NOMO-1 (cell line): ENCODE measurements at regions not wholly inside any gene's neighbourhood (a gene's known extent, or its start where the extent isn't known, plus 50 kb on each side); places are given as distances from the start of the nearest gene placed in this dataset.

Experiments
- DNase-seq, 2 experiments: peaks; one replicate each; lab custom pipeline; 2025; ENCODE audit not compliant: unreplicated experiment in 2 of 2; lab: John Stamatoyannopoulos, UW

DNA sequence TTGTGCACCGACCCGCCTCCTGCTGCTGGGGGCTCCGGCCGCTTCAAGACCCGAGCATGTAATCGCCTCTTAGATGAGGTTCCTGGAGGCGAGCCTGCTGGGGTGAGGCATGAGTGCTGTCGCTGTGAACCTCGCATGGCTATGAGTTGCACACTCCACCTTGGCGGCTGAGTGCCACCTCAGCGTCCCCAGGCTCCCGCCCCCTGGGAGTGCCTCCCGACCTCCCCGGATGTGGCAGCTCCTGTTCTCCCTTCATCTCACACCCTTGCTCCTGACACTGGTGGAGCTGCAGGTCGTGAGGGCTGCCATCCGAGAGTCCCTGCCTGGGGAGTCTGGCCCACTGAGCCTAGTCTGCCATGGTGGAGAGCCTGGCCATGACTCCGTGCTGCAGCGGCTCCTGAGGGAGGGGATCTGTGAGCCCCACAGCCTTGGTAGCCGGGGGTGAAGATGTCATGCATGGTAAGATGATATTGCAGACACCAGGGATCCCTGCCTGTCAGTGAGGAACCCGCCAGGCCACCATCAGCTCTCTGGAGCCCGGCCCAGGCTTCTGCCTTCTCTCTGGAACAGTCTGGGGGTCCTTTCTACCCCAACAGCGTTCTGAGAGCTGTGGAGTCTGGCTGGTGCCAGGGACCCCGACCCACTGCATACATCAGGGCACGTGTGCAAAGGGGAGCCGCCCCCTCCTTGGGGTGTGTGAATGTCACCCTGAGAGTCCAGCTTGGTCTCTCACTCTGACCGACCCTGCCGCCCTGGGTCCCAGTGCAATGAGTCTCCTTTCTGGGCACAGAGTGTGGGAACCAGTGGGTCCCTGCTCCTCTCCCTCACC, 61.6 kb upstream of the HS6ST1 start:
- no peak for DNase-seq

DNA sequence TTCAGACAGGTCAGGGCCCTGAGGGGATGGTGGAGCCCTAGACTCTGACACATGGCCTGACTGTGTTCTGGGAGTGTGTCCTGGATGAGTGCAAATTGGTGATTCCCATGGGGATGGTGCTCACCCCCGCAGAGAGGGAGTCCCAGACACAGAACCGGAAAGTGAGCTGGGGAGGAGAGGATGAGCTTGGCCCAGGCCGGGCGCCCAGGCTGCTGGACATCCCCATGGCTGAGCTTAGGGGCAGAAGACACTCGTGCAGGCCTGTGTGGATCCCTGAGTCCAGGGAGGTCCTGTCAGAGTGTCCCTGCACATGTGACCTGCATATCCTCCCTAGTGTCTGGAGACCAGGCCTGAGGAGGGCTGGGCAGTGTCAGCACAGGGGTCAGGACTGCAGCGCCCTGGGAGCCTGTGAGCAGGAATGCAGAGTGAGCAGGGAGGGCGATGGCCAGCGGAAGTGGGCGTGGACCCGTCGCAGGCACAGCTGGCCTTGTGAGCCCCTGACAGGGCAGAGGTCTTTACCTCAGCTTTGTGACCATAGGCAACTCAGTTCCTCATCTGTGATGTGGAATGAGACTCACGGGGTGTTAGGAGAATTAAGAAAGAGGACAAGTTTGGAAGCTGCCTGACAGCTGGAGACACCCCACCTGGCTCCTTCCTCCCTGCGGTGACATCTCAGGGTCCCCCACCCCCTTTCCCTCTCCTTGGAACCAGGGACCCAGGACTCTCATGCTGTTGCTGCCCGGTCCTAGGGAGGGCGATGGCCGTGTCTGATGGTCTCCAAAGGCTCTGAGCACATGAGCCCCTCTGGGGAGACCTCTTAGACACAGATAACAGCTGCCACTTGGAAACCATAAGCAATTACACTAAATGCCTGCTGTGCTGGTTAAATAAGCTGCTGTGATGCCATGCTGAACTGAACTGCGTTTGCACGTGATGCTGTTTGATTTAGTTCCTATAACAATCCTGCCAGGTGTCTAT, 62.6 kb upstream of the HS6ST1 start:
- DNase-seq, result no peak

DNA sequence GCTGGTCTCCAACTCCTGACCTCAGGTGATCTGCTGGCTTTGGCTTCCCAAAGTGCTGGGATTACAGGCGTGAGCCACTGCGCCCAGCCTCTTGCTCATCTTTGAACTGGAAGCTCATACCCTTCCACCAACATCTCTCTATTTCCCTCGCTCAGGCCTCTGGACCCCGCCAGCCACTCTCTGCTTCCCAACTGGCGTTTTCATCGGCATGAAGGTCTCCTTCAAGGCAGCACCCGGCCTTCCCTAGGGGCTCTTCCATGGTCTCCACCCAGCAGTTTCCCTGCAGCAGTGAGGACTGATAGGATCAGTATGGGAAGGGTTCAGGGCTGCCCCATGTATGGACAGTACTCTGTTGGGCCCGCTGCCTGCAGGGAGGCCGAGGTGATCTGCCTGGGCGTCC, 65.8 kb upstream of the HS6ST1 start:
- DNase-seq, result no peak

GRCh38 chr2:128384956-128385355, 66.3 kb upstream of the HS6ST1 start:
- DNase-seq, result no peak

GRCh38 chr2:128385365-128385764, 66.7 kb upstream of the HS6ST1 start:
- no peak for DNase-seq

GRCh38 chr2:128386066-128386465, 67.4 kb upstream of the HS6ST1 start:
- no peak for DNase-seq

GRCh38 chr2:128388499-128388941, 69.9 kb upstream of the HS6ST1 start:
- no peak for DNase-seq

DNA sequence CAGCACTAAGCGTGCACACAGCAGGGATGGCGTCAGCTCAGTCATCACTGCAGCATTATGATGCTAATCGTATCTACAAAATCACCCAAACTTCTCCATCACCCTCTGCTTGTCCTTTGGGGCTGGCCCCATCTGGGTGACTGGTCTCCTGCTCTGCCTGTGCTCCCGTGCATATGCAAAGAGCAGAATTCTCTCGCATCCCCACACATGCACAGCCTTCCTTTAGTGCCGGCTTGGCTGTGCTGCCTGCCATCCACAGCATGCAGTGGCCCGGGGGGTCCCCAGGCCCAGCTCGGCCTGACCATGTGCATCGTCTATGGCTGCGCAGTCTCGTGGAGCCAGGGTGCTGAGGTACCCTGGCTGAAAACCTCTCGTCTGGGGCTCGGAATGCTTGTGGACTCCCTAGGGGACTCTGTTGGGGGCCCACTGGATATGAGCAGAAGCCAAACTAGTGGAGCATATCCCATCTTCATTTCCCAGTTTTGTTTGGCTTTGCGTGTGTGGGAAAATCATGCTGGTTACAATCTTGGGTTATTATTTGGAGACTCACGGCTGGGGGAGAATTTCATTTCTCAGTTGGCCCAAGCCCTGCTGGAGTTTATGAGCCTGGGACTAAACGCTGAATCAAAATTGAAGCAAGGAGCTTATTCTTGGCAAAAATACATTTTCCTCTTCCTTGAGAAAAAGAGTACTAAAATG, 70.9 kb upstream of the HS6ST1 start:
- no peak for DNase-seq

GRCh38 chr2:128390256-128390990, 71.8 kb upstream of the HS6ST1 start:
- DNase-seq, result no peak

- no peak for DNase-seq
These were observed 72.4 kb upstream of the HS6ST1 start for GRCh38 chr2:128390991-128391630.

DNA sequence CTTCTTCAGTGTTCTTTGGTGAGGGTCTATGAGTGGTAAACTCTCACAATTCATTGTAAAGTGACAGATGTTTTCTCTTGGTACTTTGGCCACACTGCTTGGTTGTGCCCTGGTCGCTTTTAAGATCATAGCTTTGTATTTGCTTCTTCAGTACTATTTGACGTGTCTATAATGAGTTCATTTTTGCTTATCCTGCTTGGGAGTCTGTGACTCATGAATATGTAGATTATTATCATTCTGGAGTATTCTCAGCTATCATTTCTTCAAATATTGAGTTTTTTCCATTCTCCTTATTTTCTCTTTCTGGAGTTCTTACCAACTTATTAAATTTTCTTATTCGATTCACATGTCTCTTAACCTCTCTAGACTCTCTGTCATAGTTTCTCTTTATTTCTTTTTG, 73.0 kb upstream of the HS6ST1 start:
- no peak for DNase-seq

DNA sequence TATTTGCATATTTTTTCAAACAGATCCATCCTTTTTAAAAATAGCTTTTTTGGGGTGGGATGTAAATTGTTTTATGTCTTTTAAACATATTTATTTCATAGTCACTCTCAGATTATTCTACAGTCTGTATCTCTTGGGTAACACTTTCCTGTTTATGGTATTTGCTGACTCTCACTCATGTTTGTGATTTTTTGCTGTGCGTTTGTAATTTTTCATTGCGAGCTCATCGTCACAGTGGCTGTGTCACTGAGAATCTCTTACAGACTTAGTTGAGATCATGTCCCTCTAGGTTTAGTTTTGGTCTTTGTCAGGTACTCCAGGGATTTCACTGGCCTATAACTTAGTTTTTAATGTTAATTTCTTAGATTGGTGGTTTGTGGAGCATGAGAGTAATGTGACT, 73.5 kb upstream of the HS6ST1 start:
- DNase-seq, result no peak

DNA sequence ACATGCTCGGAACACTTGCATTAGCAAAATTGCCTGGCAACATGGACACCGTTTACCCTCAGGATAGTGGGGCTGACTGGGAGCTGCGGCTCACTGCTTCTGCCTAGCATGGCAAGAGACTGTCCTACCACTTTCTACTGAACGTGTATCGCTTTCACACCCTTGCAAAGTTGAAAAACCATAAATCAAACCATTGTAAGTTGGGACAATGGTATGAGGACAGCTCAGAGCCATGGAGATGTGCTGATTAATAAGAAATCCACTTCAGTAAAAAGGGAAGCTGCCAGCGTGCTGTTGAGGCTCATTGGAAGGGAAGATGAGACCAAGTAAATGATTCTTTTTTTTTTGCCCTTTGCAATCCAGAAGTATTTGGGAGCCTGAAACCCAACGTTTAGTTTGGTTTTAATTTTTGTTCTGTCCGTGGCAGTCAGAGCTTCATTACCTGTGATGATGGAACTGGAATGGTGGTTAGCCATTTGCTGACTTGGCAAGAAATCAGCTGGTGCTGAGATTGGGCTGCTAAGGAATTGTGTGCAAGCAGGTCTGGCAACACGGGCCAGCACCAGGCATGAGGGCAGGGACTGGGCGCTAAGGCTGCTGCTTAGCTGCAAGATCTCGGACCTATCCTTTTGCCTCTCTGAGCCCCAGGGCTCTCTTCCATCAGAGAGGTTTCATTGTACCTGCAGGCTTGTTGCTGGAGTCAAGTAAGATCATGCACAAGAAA, 75.5 kb upstream of the HS6ST1 start:
- DNase-seq, result no peak

DNA sequence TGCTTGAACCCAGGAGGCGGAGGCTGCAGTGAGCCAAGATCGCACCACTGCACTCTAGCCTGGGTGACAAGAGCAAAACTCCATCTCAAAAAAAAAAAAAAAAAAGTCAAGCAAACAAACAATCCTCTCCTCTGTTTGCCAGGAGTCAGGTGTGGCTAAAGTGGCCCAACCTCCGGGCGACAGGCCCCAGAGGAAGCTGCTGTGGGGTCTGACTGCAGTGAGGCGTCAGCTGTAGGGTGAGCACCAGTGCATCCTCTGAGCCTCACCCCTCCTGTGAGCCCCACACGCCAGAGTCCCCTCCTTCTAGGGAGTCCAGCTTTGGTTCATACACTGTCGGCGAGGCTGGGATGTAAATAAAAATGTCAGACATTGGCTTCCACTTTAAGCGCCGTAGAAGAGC, 76.5 kb upstream of the HS6ST1 start:
- DNase-seq, result no peak

GRCh38 chr2:128395640-128396499, 77.2 kb upstream of the HS6ST1 start:
- no peak for DNase-seq

DNA sequence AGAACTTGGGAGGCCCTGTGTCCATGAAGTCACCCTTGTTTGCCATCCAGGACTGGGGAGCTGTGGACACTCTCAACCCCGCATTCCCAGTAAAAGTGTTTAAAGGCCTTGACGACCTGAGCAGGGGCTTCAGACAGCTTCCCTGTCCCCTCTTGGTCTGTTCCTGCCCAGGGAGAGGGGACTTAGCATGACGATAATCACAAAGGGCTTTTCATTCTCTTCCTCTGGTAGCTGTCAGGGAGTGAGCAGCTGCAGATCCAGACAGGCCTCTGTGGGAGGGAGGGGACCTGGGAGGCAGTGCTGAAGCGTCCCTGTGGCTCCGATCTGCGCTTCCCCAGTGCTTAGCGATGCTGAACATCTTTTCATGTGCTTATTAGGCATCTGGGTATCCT, 77.8 kb upstream of the HS6ST1 start:
- DNase-seq, result no peak

DNA sequence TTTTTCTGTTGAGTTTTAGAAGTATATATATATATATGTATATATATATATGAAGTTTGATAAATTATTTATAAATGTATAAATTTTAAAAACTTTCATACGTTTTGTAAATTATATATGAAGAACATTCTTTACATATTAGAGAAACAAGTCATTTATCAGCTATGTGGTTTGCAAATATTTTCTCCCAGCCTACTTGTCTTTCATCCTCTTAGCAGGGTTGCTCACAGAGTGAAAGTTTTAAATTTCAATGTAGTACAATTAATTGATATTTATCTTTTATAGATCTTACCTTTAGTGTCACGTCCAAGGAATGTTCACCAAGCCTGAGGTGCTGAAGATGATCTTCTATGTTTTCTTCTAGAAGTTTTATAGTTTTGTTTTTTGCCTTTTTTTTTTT, 78.3 kb upstream of the HS6ST1 start:
- DNase-seq, result no peak

- DNase-seq, result no peak
These were observed 80.6 kb upstream of the HS6ST1 start for GRCh38 chr2:128399256-128399655.
